ENCODE measurements at regions not wholly inside any gene's neighbourhood (a gene's known extent, or its start where the extent isn't known, plus 50 kb on each side); places are given as distances from the start of the nearest gene placed in this dataset.

- ChIA-PET CTCF (ENCODE audit: unreplicated experiment) (no interaction called here), POLR2A (no interaction called here)
- Histone ChIP-seq H2AFZ (ENCODE audit: low read length) (no peak overlapping the region), H3K4me2 (ENCODE audit: low read length) (no peak overlapping the region), H3K36me3 (ENCODE audit: insufficient read depth, low read length) (no peaks in the 10 kb centered on the region), H3K9me3 (ENCODE audit: low read length) (no peaks in the 10 kb centered on the region), H3K27ac (ENCODE audit: low read depth, low read length, poor library complexity, severe bottlenecking) (no peak overlapping the region), H3K4me1 (ENCODE audit: insufficient read depth, low read length, poor library complexity, severe bottlenecking) (no peaks in the 10 kb centered on the region), H3K79me2 (ENCODE audit: insufficient read depth, low read depth, low read length) (no peaks in the 10 kb centered on the region), H4K20me1 (ENCODE audit: insufficient read depth, low read length) (no peaks in the 10 kb centered on the region), H3K9me2 (ENCODE audit: insufficient read depth, low read length) (no peaks in the 10 kb centered on the region), H3K4me3 (ENCODE audit: low read depth, low read length, poor library complexity, severe bottlenecking) (no peak overlapping the region)
- intact Hi-C loops (cut with micrococcal nuclease; ENCODE audit: unreplicated experiment): no loop called here
- TF ChIP-seq CTCF (conservative IDR thresholded peaks at IDR 0.05; ENCODE audit: low read length) (no peak), EZH2phosphoT487 (IDR thresholded peaks at IDR 0.05; ENCODE audit: borderline replicate concordance, low read depth, low read length) (no peak)
- no TSS peak for BruUV-seq (replicated peaks)
- DNase-seq (ENCODE audit: low spot score): no peak
These were observed 484.3 kb upstream of the ROBO1 start for GRCh38 chr3:80252113-80252512.

- TF ChIP-seq EZH2phosphoT487 (IDR thresholded peaks at IDR 0.05; ENCODE audit: borderline replicate concordance, low read depth, low read length) (no peak), CTCF (conservative IDR thresholded peaks at IDR 0.05; ENCODE audit: low read length) (no peak)
- Histone ChIP-seq H3K79me2 (ENCODE audit: insufficient read depth, low read depth, low read length) (no peaks in the 10 kb centered on the region), H4K20me1 (ENCODE audit: insufficient read depth, low read length) (no peaks in the 10 kb centered on the region), H3K4me3 (ENCODE audit: low read depth, low read length, poor library complexity, severe bottlenecking) (no peak overlapping the region), H3K9me3 (ENCODE audit: low read length) (no peaks in the 10 kb centered on the region), H3K4me1 (ENCODE audit: insufficient read depth, low read length, poor library complexity, severe bottlenecking) (no peaks in the 10 kb centered on the region), H3K27ac (ENCODE audit: low read depth, low read length, poor library complexity, severe bottlenecking) (no peak overlapping the region), H2AFZ (ENCODE audit: low read length) (no peak overlapping the region), H3K9me2 (ENCODE audit: insufficient read depth, low read length) (no peaks in the 10 kb centered on the region), H3K4me2 (ENCODE audit: low read length) (no peak overlapping the region), H3K36me3 (ENCODE audit: insufficient read depth, low read length) (no peaks in the 10 kb centered on the region)
- DNase-seq (ENCODE audit: low spot score): no peak
- CTCF ChIA-PET (ENCODE audit: unreplicated experiment): no interaction called here
- BruUV-seq (replicated peaks): no TSS peak
- POLR2A ChIA-PET: interaction anchor here (1.8 kb wide), 1 partner anchor 11 kb away, joined by 6 read pairs; no protein-coding TSS in a partner anchor
- intact Hi-C loops (cut with micrococcal nuclease; ENCODE audit: unreplicated experiment): no loop called here
These were observed 480.0 kb upstream of the ROBO1 start for GRCh38 chr3:80247766-80248165.

GRCh38 chr3:80244390-80244789 lies 476.6 kb upstream of the ROBO1 start:
- Histone ChIP-seq H3K4me2 (ENCODE audit: low read length) (no peak overlapping the region), H3K79me2 (ENCODE audit: insufficient read depth, low read depth, low read length) (no peaks in the 10 kb centered on the region), H2AFZ (ENCODE audit: low read length) (no peak overlapping the region), H4K20me1 (ENCODE audit: insufficient read depth, low read length) (no peaks in the 10 kb centered on the region), H3K36me3 (ENCODE audit: insufficient read depth, low read length) (no peaks in the 10 kb centered on the region), H3K9me2 (ENCODE audit: insufficient read depth, low read length) (no peaks in the 10 kb centered on the region), H3K9me3 (ENCODE audit: low read length) (no peaks in the 10 kb centered on the region), H3K4me3 (ENCODE audit: low read depth, low read length, poor library complexity, severe bottlenecking) (no peak overlapping the region), H3K27ac (ENCODE audit: low read depth, low read length, poor library complexity, severe bottlenecking) (no peak overlapping the region), H3K4me1 (ENCODE audit: insufficient read depth, low read length, poor library complexity, severe bottlenecking) (no peaks in the 10 kb centered on the region)
- POLR2A ChIA-PET: no interaction called here
- DNase-seq (ENCODE audit: low spot score): no peak
- intact Hi-C loops (cut with micrococcal nuclease; ENCODE audit: unreplicated experiment): no loop called here
- CTCF ChIA-PET (ENCODE audit: unreplicated experiment): no interaction called here
- TF ChIP-seq EZH2phosphoT487 (IDR thresholded peaks at IDR 0.05; ENCODE audit: borderline replicate concordance, low read depth, low read length): no peak
- no peak for TF ChIP-seq CTCF (conservative IDR thresholded peaks at IDR 0.05; ENCODE audit: low read length)
- BruUV-seq (replicated peaks): no TSS peak
